22Rv1 (cell line): ENCODE measurements at regions not wholly inside any gene's neighbourhood (a gene's known extent, or its start where the extent isn't known, plus 50 kb on each side); places are given as distances from the start of the nearest gene placed in this dataset.

Experiments used
- CTCF ChIP-seq: fragments of 450-650 bp; IDR thresholded peaks from 2 replicates; pipeline ENCODE4 v1.5.1; 2017; ENCODE audit warnings: mild to moderate bottlenecking
- ZFX ChIP-seq: fragments of 450-650 bp; IDR thresholded peaks from 2 replicates; pipeline ENCODE4 v1.6.1; 2017; ENCODE audit warnings: antibody characterized with exemption, borderline replicate concordance

- TF ChIP-seq CTCF = no peak
- TF ChIP-seq ZFX = no peak
These were observed 196.4 kb downstream of the ADRA2A start for GRCh38 chr10:111273235-111273634.
